Astrocyte of the spinal cord (primary cell): ENCODE measurements at regions not wholly inside any gene's neighbourhood (a gene's known extent, or its start where the extent isn't known, plus 50 kb on each side); places are given as distances from the start of the nearest gene placed in this dataset.

Experiments
- DNase-seq: peaks from one replicate; pipeline ENCODE4 v3.0.0; 2011; ENCODE audit warnings: low read depth, low spot score
- H3K4me3 ChIP-seq: 2 replicates; pipeline ENCODE4 v1.5.1; 2011; ENCODE audit warnings: low read depth, mild to moderate bottlenecking, low read length, moderate library complexity
- in situ Hi-C: cut with HindIII; loops from 2 replicates; pipeline ENCODE4 v1.10.0; 2017; ENCODE audit warnings: low sequenced_read_pairs
- TF ChIP-seq, protein P1 (sequence below): IDR thresholded peaks from 2 replicates; pipeline ENCODE4 v1.5.1; 2012; ENCODE audit warnings: low read depth, mild to moderate bottlenecking, low read length, inconsistent platforms

DNA sequence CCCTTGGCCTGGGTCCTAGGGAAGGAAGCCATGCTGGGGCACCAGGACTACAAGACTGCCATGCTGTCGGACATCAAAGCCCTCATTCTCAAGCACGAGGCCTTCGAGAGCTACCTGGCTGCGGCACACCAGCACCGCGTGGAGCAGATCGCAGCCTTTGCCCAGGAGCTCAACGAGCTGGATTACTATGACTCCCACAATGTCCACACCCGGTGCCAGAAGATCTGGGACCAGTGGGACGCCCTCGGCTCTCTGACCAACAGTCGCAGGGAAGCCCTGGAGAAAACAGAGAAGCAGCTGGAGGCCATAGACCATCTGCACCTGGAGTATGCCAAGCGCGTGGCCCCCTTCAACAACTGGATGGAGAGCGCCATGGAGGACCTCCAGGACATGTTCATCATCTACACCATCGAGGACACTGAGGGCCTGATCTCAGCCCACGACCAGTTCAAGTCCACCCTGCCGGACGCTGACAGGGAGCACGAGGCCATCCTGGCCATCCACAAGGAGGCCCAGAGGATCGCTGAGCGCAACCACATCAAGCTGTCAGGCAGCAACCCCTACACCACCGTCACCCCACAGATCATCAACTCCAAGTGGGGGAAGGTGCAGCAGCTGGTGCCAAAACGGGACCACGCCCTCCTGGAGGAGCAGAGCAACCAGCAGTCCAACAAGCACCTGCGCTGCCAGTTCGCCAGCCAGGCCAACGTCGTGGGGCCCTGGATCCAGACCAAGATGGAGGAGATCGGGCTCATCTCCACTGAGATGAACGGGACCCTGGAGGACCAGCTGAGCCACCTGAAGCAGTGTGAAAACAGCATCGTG is 487.0 kb downstream of the TRAM1L1 start:
- in situ Hi-C loops, result no loop called here
- no peak overlapping the region for H3K4me3 ChIP-seq
- no peak for DNase-seq
- TF ChIP-seq, protein P1, sequence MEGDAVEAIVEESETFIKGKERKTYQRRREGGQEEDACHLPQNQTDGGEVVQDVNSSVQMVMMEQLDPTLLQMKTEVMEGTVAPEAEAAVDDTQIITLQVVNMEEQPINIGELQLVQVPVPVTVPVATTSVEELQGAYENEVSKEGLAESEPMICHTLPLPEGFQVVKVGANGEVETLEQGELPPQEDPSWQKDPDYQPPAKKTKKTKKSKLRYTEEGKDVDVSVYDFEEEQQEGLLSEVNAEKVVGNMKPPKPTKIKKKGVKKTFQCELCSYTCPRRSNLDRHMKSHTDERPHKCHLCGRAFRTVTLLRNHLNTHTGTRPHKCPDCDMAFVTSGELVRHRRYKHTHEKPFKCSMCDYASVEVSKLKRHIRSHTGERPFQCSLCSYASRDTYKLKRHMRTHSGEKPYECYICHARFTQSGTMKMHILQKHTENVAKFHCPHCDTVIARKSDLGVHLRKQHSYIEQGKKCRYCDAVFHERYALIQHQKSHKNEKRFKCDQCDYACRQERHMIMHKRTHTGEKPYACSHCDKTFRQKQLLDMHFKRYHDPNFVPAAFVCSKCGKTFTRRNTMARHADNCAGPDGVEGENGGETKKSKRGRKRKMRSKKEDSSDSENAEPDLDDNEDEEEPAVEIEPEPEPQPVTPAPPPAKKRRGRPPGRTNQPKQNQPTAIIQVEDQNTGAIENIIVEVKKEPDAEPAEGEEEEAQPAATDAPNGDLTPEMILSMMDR, result no peak

- TF ChIP-seq, protein P1, result no peak
- no peak overlapping the region for H3K4me3 ChIP-seq
- DNase-seq, result no peak
- in situ Hi-C loops, result no loop called here
Observed at GRCh38 chr4:116590648-116591047, 494.7 kb downstream of the TRAM1L1 start.

DNA sequence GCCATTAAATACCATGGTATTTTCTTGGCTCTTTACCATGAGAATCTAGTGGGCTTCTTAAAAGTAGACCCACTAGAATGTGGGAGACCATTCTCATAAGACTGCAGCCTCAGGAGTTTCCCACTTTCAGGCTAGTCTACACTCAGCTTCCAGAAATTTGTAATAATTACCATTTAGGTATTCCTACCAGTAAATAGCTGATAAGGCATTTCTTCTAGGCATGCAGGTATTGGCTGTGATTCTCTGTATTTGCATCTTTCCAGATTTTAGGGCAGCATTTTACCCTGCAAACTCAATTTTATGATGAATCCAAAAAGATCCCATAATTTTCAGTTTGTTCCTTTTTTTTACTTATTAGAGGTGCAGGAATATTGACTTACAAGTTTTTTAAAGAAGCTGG is 496.6 kb downstream of the TRAM1L1 start:
- TF ChIP-seq, protein P1, result no peak
- H3K4me3 ChIP-seq, result no peak overlapping the region
- no peak for DNase-seq
- in situ Hi-C loops, result no loop called here

GRCh38 chr4:116585246-116585645 is 500.1 kb downstream of the TRAM1L1 start:
- in situ Hi-C loops, result no loop called here
- no peak overlapping the region for H3K4me3 ChIP-seq
- TF ChIP-seq, protein P1, result no peak
- no peak for DNase-seq

GRCh38 chr4:116577321-116577720 is 508.1 kb downstream of the TRAM1L1 start:
- in situ Hi-C loops, result no loop called here
- H3K4me3 ChIP-seq, result no peak overlapping the region
- TF ChIP-seq, protein P1, result no peak
- no peak for DNase-seq

DNA sequence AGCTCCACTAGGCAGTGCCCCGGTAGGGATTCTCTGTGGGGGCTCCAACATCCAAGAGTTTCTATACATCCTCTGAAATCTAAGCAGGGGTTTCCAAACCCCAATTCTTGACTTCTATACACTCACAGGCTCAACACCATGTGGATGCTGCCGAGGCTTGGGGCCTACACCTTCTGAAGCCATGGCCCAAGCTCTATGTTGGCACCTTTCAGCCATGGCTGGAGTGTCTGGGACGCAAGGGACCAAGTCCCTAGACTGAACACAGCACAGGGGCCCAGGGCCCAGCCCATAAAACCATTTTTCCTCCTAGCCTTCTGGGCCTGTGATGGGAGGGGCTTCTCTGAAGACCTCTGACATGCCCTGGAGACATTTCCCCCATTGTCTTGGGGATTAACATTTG is 511.8 kb downstream of the TRAM1L1 start:
- TF ChIP-seq, protein P1, result no peak
- no peak for DNase-seq
- no peak overlapping the region for H3K4me3 ChIP-seq
- in situ Hi-C loops, result no loop called here

DNA sequence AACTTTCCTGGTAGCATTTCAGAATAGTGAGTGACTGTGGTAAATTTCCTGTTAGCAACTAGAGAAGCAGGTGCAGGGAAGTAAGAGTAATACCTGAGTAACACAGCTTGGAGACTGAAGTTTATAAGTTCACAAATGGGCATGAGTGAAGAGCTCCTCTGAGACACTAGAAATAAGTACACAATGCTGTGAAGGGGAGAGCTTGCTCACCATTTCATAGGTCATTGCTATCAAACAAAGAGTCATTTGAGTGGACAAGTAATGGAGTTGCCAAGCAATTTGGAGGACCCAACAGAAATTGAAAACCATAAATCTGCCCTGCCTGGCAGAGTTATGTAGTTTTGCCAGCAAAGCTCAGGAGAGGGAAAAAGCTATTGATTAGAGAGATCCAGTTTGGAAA is 523.6 kb downstream of the TRAM1L1 start:
- H3K4me3 ChIP-seq, result no peak overlapping the region
- in situ Hi-C loops, result no loop called here
- DNase-seq, result no peak
- TF ChIP-seq, protein P1, result no peak
